ENCODE measurements at regions not wholly inside any gene's neighbourhood (a gene's known extent, or its start where the extent isn't known, plus 50 kb on each side); places are given as distances from the start of the nearest gene placed in this dataset.

- TF ChIP-seq CTCF (IDR thresholded peaks at IDR 0.05) = no peak
- no peak for TF ChIP-seq POLR2A (IDR thresholded peaks at IDR 0.05)
These were observed 57.8 kb upstream of the SHANK2 start for GRCh38 chr11:71310184-71310583.
